OCI-LY1 (cell line): ENCODE measurements at regions not wholly inside any gene's neighbourhood (a gene's known extent, or its start where the extent isn't known, plus 50 kb on each side); places are given as distances from the start of the nearest gene placed in this dataset.

Experiments
- H2AFZ ChIP-seq: fragments of 200-600 bp; sonication (generic), shearing (Covaris generic); 2 replicates; pipeline ENCODE4 v1.6.0; 2014; ENCODE audit warnings: antibody characterized with exemption, mild to moderate bottlenecking, low read length
- H3F3A ChIP-seq: fragments of 200-600 bp; sonication (generic), shearing (Covaris generic); 2 replicates; pipeline ENCODE4 v1.6.0; 2014; ENCODE audit warnings: mild to moderate bottlenecking, antibody characterized with exemption, low read length, moderate library complexity; ENCODE audit not compliant: insufficient read depth
- H3K27ac ChIP-seq: fragments of 200-600 bp; sonication (generic); 2 replicates; pipeline ENCODE4 v1.5.1; 2014; ENCODE audit warnings: low read length, mixed run types, mild to moderate bottlenecking, low read depth; ENCODE audit not compliant: poor library complexity, severe bottlenecking
- H3K27me3 ChIP-seq: fragments of 200-600 bp; sonication (generic); 2 replicates; pipeline ENCODE4 v1.6.0; 2014; ENCODE audit warnings: antibody characterized with exemption, mild to moderate bottlenecking, low read length, moderate library complexity; ENCODE audit not compliant: insufficient read depth
- H3K36me3 ChIP-seq: fragments of 200-600 bp; sonication (generic); 2 replicates; pipeline ENCODE4 v1.6.1; 2014; ENCODE audit warnings: mild to moderate bottlenecking, antibody characterized with exemption, low read length, moderate library complexity, mixed read lengths; ENCODE audit not compliant: insufficient read depth
- H3K4me1 ChIP-seq: fragments of 200-600 bp; sonication (generic); 2 replicates; pipeline ENCODE4 v1.5.1; 2014; ENCODE audit warnings: mild to moderate bottlenecking, low read length, moderate library complexity; ENCODE audit not compliant: insufficient read depth, severe bottlenecking
- H3K4me2 ChIP-seq: fragments of 200-600 bp; sonication (generic), shearing (Covaris generic); 2 replicates; pipeline ENCODE4 v1.6.1; 2014; ENCODE audit warnings: low read length
- H3K4me3 ChIP-seq: fragments of 200-600 bp; sonication (generic); 2 replicates; pipeline ENCODE4 v1.5.1; 2014; ENCODE audit warnings: low read length, low read depth, mild to moderate bottlenecking, mixed read lengths; ENCODE audit not compliant: poor library complexity, severe bottlenecking
- H3K79me2 ChIP-seq: fragments of 200-600 bp; shearing (Covaris generic); 2 replicates; pipeline ENCODE4 v1.6.1; 2016; ENCODE audit warnings: mixed run types, low read length, mixed read lengths; ENCODE audit not compliant: insufficient read depth
- H3K9ac ChIP-seq: fragments of 200-600 bp; sonication (generic), shearing (Covaris generic); 2 replicates; pipeline ENCODE4 v1.6.1; 2014; ENCODE audit warnings: mild to moderate bottlenecking, low read length, mixed read lengths
- H3K9me2 ChIP-seq: fragments of 200-600 bp; sonication (generic), shearing (Covaris generic); 2 replicates; pipeline ENCODE4 v1.6.1; 2014; ENCODE audit warnings: low read depth, mild to moderate bottlenecking, low read length, mixed read lengths
- H3K9me3 ChIP-seq: fragments of 200-600 bp; shearing (Covaris generic); 2 replicates; pipeline ENCODE4 v1.6.1; 2014; ENCODE audit warnings: low read length, mixed read lengths
- H4K20me1 ChIP-seq: fragments of 200-600 bp; sonication (generic), shearing (Covaris generic); 2 replicates; pipeline ENCODE4 v1.6.0; 2016; ENCODE audit warnings: mild to moderate bottlenecking, low read length; ENCODE audit not compliant: insufficient read depth
- EZH2 ChIP-seq: fragments of 200-600 bp; sonication (generic), shearing (Covaris generic); IDR thresholded peaks from 2 replicates; pipeline ENCODE4 v1.8.0; 2017; ENCODE audit warnings: borderline replicate concordance, mixed run types, mild to moderate bottlenecking, antibody characterized with exemption, low read length, moderate library complexity, mixed read lengths
- TF ChIP-seq, protein P1 (sequence below): fragments of 200-600 bp; sonication (generic), shearing (Covaris generic); IDR thresholded peaks from 2 replicates; pipeline ENCODE4 v1.5.1; 2017; ENCODE audit warnings: mild to moderate bottlenecking, antibody characterized with exemption, low read length, moderate library complexity, mixed read lengths

GRCh38 chr16:6689643-6690042 is 643.0 kb upstream of the RBFOX1 start:
- Histone ChIP-seq H2AFZ (no peak overlapping the region), H3K27me3 (no peaks in the 10 kb centered on the region), H3K9me2 (no peaks in the 10 kb centered on the region), H4K20me1 (no peaks in the 10 kb centered on the region), H3K27ac (no peak overlapping the region), H3K4me1 (no peaks in the 10 kb centered on the region), H3K4me2 (no peak overlapping the region), H3K9me3 (no peaks in the 10 kb centered on the region), H3K79me2 (no peaks in the 10 kb centered on the region), H3K4me3 (no peak overlapping the region), H3K9ac (no peak overlapping the region), H3F3A (no peaks in the 10 kb centered on the region), H3K36me3 (no peaks in the 10 kb centered on the region)
- TF ChIP-seq EZH2: no peak
- TF ChIP-seq, protein P1, sequence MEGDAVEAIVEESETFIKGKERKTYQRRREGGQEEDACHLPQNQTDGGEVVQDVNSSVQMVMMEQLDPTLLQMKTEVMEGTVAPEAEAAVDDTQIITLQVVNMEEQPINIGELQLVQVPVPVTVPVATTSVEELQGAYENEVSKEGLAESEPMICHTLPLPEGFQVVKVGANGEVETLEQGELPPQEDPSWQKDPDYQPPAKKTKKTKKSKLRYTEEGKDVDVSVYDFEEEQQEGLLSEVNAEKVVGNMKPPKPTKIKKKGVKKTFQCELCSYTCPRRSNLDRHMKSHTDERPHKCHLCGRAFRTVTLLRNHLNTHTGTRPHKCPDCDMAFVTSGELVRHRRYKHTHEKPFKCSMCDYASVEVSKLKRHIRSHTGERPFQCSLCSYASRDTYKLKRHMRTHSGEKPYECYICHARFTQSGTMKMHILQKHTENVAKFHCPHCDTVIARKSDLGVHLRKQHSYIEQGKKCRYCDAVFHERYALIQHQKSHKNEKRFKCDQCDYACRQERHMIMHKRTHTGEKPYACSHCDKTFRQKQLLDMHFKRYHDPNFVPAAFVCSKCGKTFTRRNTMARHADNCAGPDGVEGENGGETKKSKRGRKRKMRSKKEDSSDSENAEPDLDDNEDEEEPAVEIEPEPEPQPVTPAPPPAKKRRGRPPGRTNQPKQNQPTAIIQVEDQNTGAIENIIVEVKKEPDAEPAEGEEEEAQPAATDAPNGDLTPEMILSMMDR: no peak

GRCh38 chr16:6687593-6687992 is 645.1 kb upstream of the RBFOX1 start:
- Histone ChIP-seq H3K27me3 (no peaks in the 10 kb centered on the region), H4K20me1 (no peaks in the 10 kb centered on the region), H3K36me3 (no peaks in the 10 kb centered on the region)

DNA sequence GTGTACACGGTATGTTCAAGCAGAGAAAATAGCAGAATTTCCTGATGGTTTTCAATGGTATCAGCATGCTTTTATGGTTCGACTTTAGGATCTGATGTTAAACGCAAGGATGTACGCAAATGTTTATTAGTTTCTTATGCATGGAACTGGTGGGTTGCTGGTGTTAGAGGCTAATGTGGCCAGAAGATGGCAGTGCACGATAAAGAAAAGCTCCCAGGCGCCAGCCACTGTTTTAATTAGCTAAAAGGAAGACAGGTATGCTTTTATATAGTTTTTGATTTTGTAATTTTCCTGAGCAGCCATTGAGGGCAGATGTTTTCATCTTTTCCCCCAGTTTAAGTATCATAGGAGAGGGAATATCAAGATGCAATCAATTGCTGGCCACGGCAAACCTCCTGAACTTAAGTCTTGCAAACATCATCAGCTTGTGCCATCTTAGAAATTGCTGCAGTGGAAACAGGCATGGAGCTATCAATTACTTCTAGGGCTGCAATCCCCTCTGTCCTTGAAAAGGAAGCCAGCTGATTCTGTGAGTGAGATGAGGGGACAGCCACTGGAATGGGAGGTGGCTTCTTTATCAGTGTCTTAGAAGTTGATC is 648.5 kb upstream of the RBFOX1 start:
- Histone ChIP-seq H3K4me2 (no peak overlapping the region), H3K4me1 (no peaks in the 10 kb centered on the region), H3K9ac (no peak overlapping the region), H3K4me3 (no peak overlapping the region), H3K27me3 (no peaks in the 10 kb centered on the region), H3K79me2 (no peaks in the 10 kb centered on the region), H3K9me3 (no peaks in the 10 kb centered on the region), H3K9me2 (no peaks in the 10 kb centered on the region), H2AFZ (no peak overlapping the region), H3F3A (no peaks in the 10 kb centered on the region), H3K27ac (no peak overlapping the region), H3K36me3 (no peaks in the 10 kb centered on the region), H4K20me1 (no peaks in the 10 kb centered on the region)
- TF ChIP-seq EZH2: no peak
- TF ChIP-seq, protein P1: peak; percentile 66

More at GRCh38 chr16:6687593-6687992, 645.1 kb upstream of the RBFOX1 start:
- no peak for TF ChIP-seq EZH2
- TF ChIP-seq, protein P1: no peak
- no peak overlapping the region for H3K9ac ChIP-seq
- H3K9me2 ChIP-seq: no peaks in the 10 kb centered on the region
- H3K9me3 ChIP-seq: no peaks in the 10 kb centered on the region
- no peak overlapping the region for H3K4me3 ChIP-seq
- no peak overlapping the region for H2AFZ ChIP-seq
- no peaks in the 10 kb centered on the region for H3F3A ChIP-seq
- H3K4me2 ChIP-seq: no peak overlapping the region
- H3K4me1 ChIP-seq: no peaks in the 10 kb centered on the region
- H3K79me2 ChIP-seq: no peaks in the 10 kb centered on the region
- no peak overlapping the region for H3K27ac ChIP-seq
